Astrocyte (in vitro differentiated cells and primary cell): ENCODE measurements at regions not wholly inside any gene's neighbourhood (a gene's known extent, or its start where the extent isn't known, plus 50 kb on each side); places are given as distances from the start of the nearest gene placed in this dataset.

Source experiments
- DNase-seq: peaks from one replicate; pipeline ENCODE4 v3.0.0-alpha.2; 2010; ENCODE audit warnings: low read depth
- FAIRE-seq: peaks from 2 replicates; lab custom pipeline; 2011; peaks lifted over from hg19 to GRCh38; lab: Jason Lieb, UNC
- H2AFZ ChIP-seq: 2 replicates; pipeline ENCODE4 v1.6.0; 2012; ENCODE audit warnings: low read depth, low read length, inconsistent platforms
- H3K27ac ChIP-seq: 2 replicates; pipeline ENCODE4 v1.5.1; 2011; ENCODE audit warnings: low read depth, low read length, inconsistent platforms
- H3K27me3 ChIP-seq: 2 replicates; pipeline ENCODE4 v1.6.0; 2011; ENCODE audit warnings: low read length, inconsistent platforms; ENCODE audit not compliant: insufficient read depth
- H3K36me3 ChIP-seq: 2 replicates; pipeline ENCODE4 v1.5.1; 2011; ENCODE audit warnings: low read length, inconsistent platforms; ENCODE audit not compliant: insufficient read depth
- H3K4me1 ChIP-seq: 2 replicates; pipeline ENCODE4 v1.5.1; 2011; ENCODE audit warnings: low read length, inconsistent platforms; ENCODE audit not compliant: insufficient read depth
- H3K4me2 ChIP-seq: 2 replicates; pipeline ENCODE4 v1.6.0; 2012; ENCODE audit warnings: low read length, inconsistent platforms
- H3K4me3 ChIP-seq: 2 replicates; pipeline ENCODE4 v1.5.1; 2011; ENCODE audit warnings: low read depth, mild to moderate bottlenecking, low read length, inconsistent platforms; ENCODE audit not compliant: insufficient read depth
- H3K79me2 ChIP-seq: 2 replicates; pipeline ENCODE4 v1.6.0; 2012; ENCODE audit warnings: mild to moderate bottlenecking, low read length, inconsistent platforms; ENCODE audit not compliant: insufficient read depth
- H3K9ac ChIP-seq: 2 replicates; pipeline ENCODE4 v1.6.0; 2012; ENCODE audit warnings: mild to moderate bottlenecking, low read length, inconsistent platforms
- H3K9me3 ChIP-seq: 2 replicates; pipeline ENCODE4 v1.5.1; 2012; ENCODE audit warnings: low read depth, mild to moderate bottlenecking, low read length, inconsistent platforms; ENCODE audit not compliant: insufficient read depth
- H4K20me1 ChIP-seq: 2 replicates; pipeline ENCODE4 v1.6.0; 2012; ENCODE audit warnings: low read length, inconsistent platforms; ENCODE audit not compliant: insufficient read depth
- H3K27ac Mint-ChIP-seq: one replicate; pipeline ENCODE4 v1.8.0; 2021; ENCODE audit warnings: mild to moderate bottlenecking, mixed read lengths; ENCODE audit not compliant: unreplicated experiment
- H3K27me3 Mint-ChIP-seq: one replicate; pipeline ENCODE4 v1.8.0; 2021; ENCODE audit warnings: low read depth, mixed read lengths; ENCODE audit not compliant: unreplicated experiment
- H3K36me3 Mint-ChIP-seq: one replicate; pipeline ENCODE4 v1.8.0; 2021; ENCODE audit warnings: low read depth, mixed read lengths; ENCODE audit not compliant: unreplicated experiment
- H3K4me1 Mint-ChIP-seq: one replicate; pipeline ENCODE4 v1.8.0; 2021; ENCODE audit warnings: low read depth, mixed read lengths; ENCODE audit not compliant: unreplicated experiment
- H3K4me3 Mint-ChIP-seq: one replicate; pipeline ENCODE4 v1.8.0; 2021; ENCODE audit warnings: mild to moderate bottlenecking, moderate library complexity, mixed read lengths; ENCODE audit not compliant: unreplicated experiment
- H3K9me3 Mint-ChIP-seq: one replicate; pipeline ENCODE4 v1.8.0; 2021; ENCODE audit warnings: mild to moderate bottlenecking, mixed read lengths; ENCODE audit not compliant: unreplicated experiment
- CTCF ChIP-seq: IDR thresholded peaks from 2 replicates; pipeline ENCODE4 v1.5.1; 2011; ENCODE audit warnings: low read depth, mild to moderate bottlenecking, inconsistent platforms, low read length, moderate library complexity; ENCODE audit not compliant: insufficient read depth
- EZH2 ChIP-seq: IDR thresholded peaks from 2 replicates; pipeline ENCODE4 v1.6.1; 2012; ENCODE audit warnings: mild to moderate bottlenecking, low read length, inconsistent platforms; ENCODE audit not compliant: insufficient read depth

- Histone ChIP-seq H2AFZ (no peak overlapping the region), H3K27me3 (no peaks in the 10 kb centered on the region), H4K20me1 (no peaks in the 10 kb centered on the region), H3K4me1 (no peaks in the 10 kb centered on the region), H3K27ac (no peak overlapping the region), H3K9me3 (no peaks in the 10 kb centered on the region), H3K4me3 (no peak overlapping the region), H3K9ac (no peak overlapping the region), H3K36me3 (no peaks in the 10 kb centered on the region), H3K4me2 (no peak overlapping the region), H3K79me2 (no peaks in the 10 kb centered on the region)
- Mint-ChIP-seq H3K4me3 (no peak overlapping the region), H3K36me3 (no peaks in the 10 kb centered on the region), H3K9me3 (peaks cover 7% of the 10 kb centered on the region), H3K27me3 (peaks cover 2% of the 10 kb centered on the region), H3K27ac (no peak overlapping the region), H3K4me1 (peaks cover 1% of the 10 kb centered on the region)
- FAIRE-seq (no peak), DNase-seq (no peak)
- TF ChIP-seq EZH2, result no peak
- no peak for TF ChIP-seq CTCF
These were observed 217.0 kb upstream of the ZNF521 start for GRCh38 chr18:25568986-25569385.

GRCh38 chr18:25563816-25564683 lies 212.1 kb upstream of the ZNF521 start:
- Histone ChIP-seq H4K20me1 (no peaks in the 10 kb centered on the region), H3K4me2 (no peak overlapping the region), H3K27me3 (no peaks in the 10 kb centered on the region), H3K36me3 (no peaks in the 10 kb centered on the region), H3K4me1 (no peaks in the 10 kb centered on the region), H3K27ac (no peak overlapping the region), H2AFZ (no peak overlapping the region), H3K4me3 (no peak overlapping the region), H3K9ac (no peak overlapping the region), H3K79me2 (no peaks in the 10 kb centered on the region), H3K9me3 (no peaks in the 10 kb centered on the region)
- no peak overlapping the region for H3K27ac Mint-ChIP-seq
- peaks cover 1% of the 10 kb centered on the region for H3K4me1 Mint-ChIP-seq
- no peak overlapping the region for H3K4me3 Mint-ChIP-seq
- no peaks in the 10 kb centered on the region for H3K36me3 Mint-ChIP-seq
- DNase-seq (no peak), FAIRE-seq (no peak)
- H3K9me3 Mint-ChIP-seq, result peaks cover 3% of the 10 kb centered on the region
- no peak for TF ChIP-seq CTCF
- no peak for TF ChIP-seq EZH2
- peaks cover 10% of the 10 kb centered on the region for H3K27me3 Mint-ChIP-seq

GRCh38 chr18:25563346-25563745 lies 211.4 kb upstream of the ZNF521 start:
- Mint-ChIP-seq H3K9me3 (peaks cover 3% of the 10 kb centered on the region), H3K4me1 (peaks cover 1% of the 10 kb centered on the region), H3K27ac (no peak overlapping the region), H3K4me3 (no peak overlapping the region), H3K27me3 (peaks cover 10% of the 10 kb centered on the region), H3K36me3 (no peaks in the 10 kb centered on the region)
- FAIRE-seq, result no peak
- Histone ChIP-seq H3K4me3 (no peak overlapping the region), H3K9ac (no peak overlapping the region), H3K27me3 (no peaks in the 10 kb centered on the region), H2AFZ (no peak overlapping the region), H3K36me3 (no peaks in the 10 kb centered on the region), H3K4me1 (no peaks in the 10 kb centered on the region), H3K4me2 (no peak overlapping the region), H3K27ac (no peak overlapping the region), H4K20me1 (no peaks in the 10 kb centered on the region), H3K9me3 (no peaks in the 10 kb centered on the region), H3K79me2 (no peaks in the 10 kb centered on the region)
- TF ChIP-seq EZH2 (no peak), CTCF (no peak)
- DNase-seq, result no peak
